GM23338 (cell line): ENCODE measurements at regions not wholly inside any gene's neighbourhood (a gene's known extent, or its start where the extent isn't known, plus 50 kb on each side); places are given as distances from the start of the nearest gene placed in this dataset.

Experiments used
- ATAC-seq: fragments of 200-7000 bp; cut with Tn5 transposase; 3 replicates; pipeline ENCODE4 v1.9.1; 2020
- DNase-seq: peaks from one replicate; pipeline ENCODE4 v3.0.0-alpha.2; 2015; ENCODE audit warnings: low spot score
- H2AFZ ChIP-seq: fragments of 200-600 bp; sonication (generic); 2 replicates; pipeline ENCODE4 v1.8.0; 2016; ENCODE audit warnings: antibody characterized with exemption, mild to moderate bottlenecking, moderate library complexity
- H3F3A ChIP-seq: fragments of 200-600 bp; sonication (generic); replicated peaks from 2 replicates; pipeline ENCODE4 v1.8.0; 2017; ENCODE audit warnings: antibody characterized with exemption, mixed run types, low read depth
- H3K27ac ChIP-seq: fragments of 200-600 bp; sonication (generic); 2 replicates; pipeline ENCODE4 v1.6.1; 2016; ENCODE audit warnings: low read depth
- H3K27me3 ChIP-seq: fragments of 200-600 bp; sonication (generic); 2 replicates; pipeline ENCODE4 v1.8.0; 2016; ENCODE audit warnings: mild to moderate bottlenecking, mixed run types, moderate library complexity; ENCODE audit not compliant: insufficient read depth
- H3K36me3 ChIP-seq: fragments of 200-600 bp; sonication (generic); 2 replicates; pipeline ENCODE4 v1.8.0; 2016; ENCODE audit warnings: mild to moderate bottlenecking; ENCODE audit not compliant: insufficient read depth
- H3K4me1 ChIP-seq: fragments of 200-600 bp; sonication (generic); 2 replicates; pipeline ENCODE4 v1.8.0; 2016; ENCODE audit warnings: mild to moderate bottlenecking, moderate library complexity; ENCODE audit not compliant: insufficient read depth
- H3K4me2 ChIP-seq: fragments of 200-600 bp; sonication (generic); 2 replicates; pipeline ENCODE4 v1.7.1; 2017; ENCODE audit warnings: mixed run types
- H3K4me3 ChIP-seq: fragments of 200-600 bp; sonication (generic); 2 replicates; pipeline ENCODE4 v1.6.1; 2016; ENCODE audit warnings: mixed run types
- H3K79me2 ChIP-seq: fragments of 200-600 bp; sonication (generic); replicated peaks from 2 replicates; pipeline ENCODE4 v1.8.0; 2017; ENCODE audit warnings: mild to moderate bottlenecking; ENCODE audit not compliant: insufficient read depth
- H3K9me2 ChIP-seq: fragments of 200-600 bp; sonication (generic); 2 replicates; pipeline ENCODE4 v1.8.0; 2017; ENCODE audit not compliant: insufficient read depth
- H4K20me1 ChIP-seq: fragments of 200-600 bp; sonication (generic); replicated peaks from 2 replicates; pipeline ENCODE4 v1.8.0; 2017; ENCODE audit warnings: mild to moderate bottlenecking; ENCODE audit not compliant: insufficient read depth
- H3K27ac Mint-ChIP-seq: 2 replicates; pipeline ENCODE4 v1.8.0; 2020; ENCODE audit warnings: inconsistent platforms, mild to moderate bottlenecking, moderate library complexity, mixed read lengths
- H3K27me3 Mint-ChIP-seq: 3 replicates; pipeline ENCODE4 v1.8.0; 2022; ENCODE audit warnings: low read depth, mild to moderate bottlenecking, moderate library complexity, mixed read lengths, inconsistent platforms; ENCODE audit not compliant: insufficient read depth, poor library complexity
- H3K36me3 Mint-ChIP-seq: 3 replicates; pipeline ENCODE4 v1.8.0; 2021; ENCODE audit warnings: low read depth, mild to moderate bottlenecking, inconsistent platforms, moderate library complexity, mixed read lengths
- H3K4me1 Mint-ChIP-seq: 3 replicates; pipeline ENCODE4 v1.8.0; 2020; ENCODE audit warnings: mild to moderate bottlenecking, inconsistent platforms, mixed read lengths
- H3K4me3 Mint-ChIP-seq: 3 replicates; pipeline ENCODE4 v1.8.0; 2021; ENCODE audit warnings: moderate library complexity, mild to moderate bottlenecking, inconsistent platforms, mixed read lengths
- H3K9me3 Mint-ChIP-seq: 3 replicates; pipeline ENCODE4 v1.8.0; 2020; ENCODE audit warnings: moderate library complexity, mild to moderate bottlenecking, inconsistent platforms, mixed read lengths
- CREB1 ChIP-seq: fragments of 250-450 bp; sonication (Bioruptor Pico); IDR thresholded peaks from 2 replicates; pipeline ENCODE4 v1.5.0; 2020; ENCODE audit warnings: low read depth, mild to moderate bottlenecking, moderate library complexity
- CTCF ChIP-seq, 2 experiments: fragments of 200-600 bp in 1 of 2; sonication (generic) in 1 of 2; conservative IDR thresholded peaks; 2 replicates each; pipeline versions ENCODE4 v1.5.1 to v1.6.1; 2016 to 2017; ENCODE audit warnings: antibody characterized with exemption in 2 of 2, low read depth in 2 of 2, mild to moderate bottlenecking in 2 of 2, moderate library complexity in 1 of 2
- EZH2 ChIP-seq: fragments of 200-600 bp; sonication (generic); IDR thresholded peaks from one replicate; pipeline ENCODE4 v1.8.0; 2017; ENCODE audit warnings: antibody characterized with exemption, mild to moderate bottlenecking, low read depth; ENCODE audit not compliant: unreplicated experiment
- EZH2phosphoT487 ChIP-seq: fragments of 200-600 bp; sonication (generic); IDR thresholded peaks from one replicate; pipeline ENCODE4 v1.8.1; 2018; ENCODE audit warnings: antibody characterized with exemption; ENCODE audit not compliant: unreplicated experiment
- JUNB ChIP-seq: IDR thresholded peaks from one replicate; pipeline ENCODE4 v1.6.1; 2016; ENCODE audit warnings: antibody characterized with exemption; ENCODE audit not compliant: unreplicated experiment
- NANOG ChIP-seq: IDR thresholded peaks from 2 replicates; pipeline ENCODE4 v1.6.1; 2016; ENCODE audit warnings: antibody characterized with exemption, borderline replicate concordance
- POLR2AphosphoS5 ChIP-seq: IDR thresholded peaks from 2 replicates; pipeline ENCODE4 v1.6.1; 2016; ENCODE audit warnings: antibody characterized with exemption, low read depth
- ZNF114 ChIP-seq: fragments of 250-450 bp; sonication (Bioruptor Pico); IDR thresholded peaks from 2 replicates; pipeline ENCODE4 v1.5.0; 2020; ENCODE audit warnings: mild to moderate bottlenecking, moderate library complexity
- ZNF331 ChIP-seq: fragments of 250-450 bp; sonication (Bioruptor Pico); IDR thresholded peaks from 2 replicates; pipeline ENCODE4 v1.5.0; 2020; ENCODE audit warnings: low read depth, mild to moderate bottlenecking, moderate library complexity
- ZNF462 ChIP-seq: fragments of 250-450 bp; sonication (Bioruptor Pico); IDR thresholded peaks from 2 replicates; pipeline ENCODE4 v1.5.0; 2020; ENCODE audit warnings: mild to moderate bottlenecking, moderate library complexity
- TF ChIP-seq, protein P1 (sequence below): IDR thresholded peaks from 2 replicates; pipeline ENCODE4 v1.6.1; 2016; ENCODE audit warnings: antibody characterized with exemption
- TF ChIP-seq, protein P2 (sequence below): IDR thresholded peaks from one replicate; pipeline ENCODE4 v1.6.1; 2018; ENCODE audit warnings: antibody characterized with exemption; ENCODE audit not compliant: unreplicated experiment

GRCh38 chr5:14944350-14944739, 72.8 kb upstream of the ANKH start:
- no peak overlapping the region for H3K27ac Mint-ChIP-seq
- H3K4me1 Mint-ChIP-seq: peaks cover 7% of the 10 kb centered on the region; the same call in 2 of the 3 replicates
- no peak for ATAC-seq
- no peak for TF ChIP-seq ZNF114 (CRISPR knock-in tag)
- no peak for TF ChIP-seq EZH2phosphoT487
- TF ChIP-seq ZNF462 (CRISPR knock-in tag): no peak
- no peak for TF ChIP-seq ZNF331
- TF ChIP-seq, protein P1, sequence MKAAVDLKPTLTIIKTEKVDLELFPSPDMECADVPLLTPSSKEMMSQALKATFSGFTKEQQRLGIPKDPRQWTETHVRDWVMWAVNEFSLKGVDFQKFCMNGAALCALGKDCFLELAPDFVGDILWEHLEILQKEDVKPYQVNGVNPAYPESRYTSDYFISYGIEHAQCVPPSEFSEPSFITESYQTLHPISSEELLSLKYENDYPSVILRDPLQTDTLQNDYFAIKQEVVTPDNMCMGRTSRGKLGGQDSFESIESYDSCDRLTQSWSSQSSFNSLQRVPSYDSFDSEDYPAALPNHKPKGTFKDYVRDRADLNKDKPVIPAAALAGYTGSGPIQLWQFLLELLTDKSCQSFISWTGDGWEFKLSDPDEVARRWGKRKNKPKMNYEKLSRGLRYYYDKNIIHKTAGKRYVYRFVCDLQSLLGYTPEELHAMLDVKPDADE: no peak
- TF ChIP-seq EZH2: no peak
- TF ChIP-seq POLR2AphosphoS5: no peak
- TF ChIP-seq NANOG: no peak
- no peak for TF ChIP-seq CREB1 (CRISPR knock-in tag)
- TF ChIP-seq JUNB: no peak
- TF ChIP-seq CTCF (conservative IDR thresholded peaks at IDR 0.05; ENCODE audit: low read depth in 2 of 2): no peak
- TF ChIP-seq, protein P2, sequence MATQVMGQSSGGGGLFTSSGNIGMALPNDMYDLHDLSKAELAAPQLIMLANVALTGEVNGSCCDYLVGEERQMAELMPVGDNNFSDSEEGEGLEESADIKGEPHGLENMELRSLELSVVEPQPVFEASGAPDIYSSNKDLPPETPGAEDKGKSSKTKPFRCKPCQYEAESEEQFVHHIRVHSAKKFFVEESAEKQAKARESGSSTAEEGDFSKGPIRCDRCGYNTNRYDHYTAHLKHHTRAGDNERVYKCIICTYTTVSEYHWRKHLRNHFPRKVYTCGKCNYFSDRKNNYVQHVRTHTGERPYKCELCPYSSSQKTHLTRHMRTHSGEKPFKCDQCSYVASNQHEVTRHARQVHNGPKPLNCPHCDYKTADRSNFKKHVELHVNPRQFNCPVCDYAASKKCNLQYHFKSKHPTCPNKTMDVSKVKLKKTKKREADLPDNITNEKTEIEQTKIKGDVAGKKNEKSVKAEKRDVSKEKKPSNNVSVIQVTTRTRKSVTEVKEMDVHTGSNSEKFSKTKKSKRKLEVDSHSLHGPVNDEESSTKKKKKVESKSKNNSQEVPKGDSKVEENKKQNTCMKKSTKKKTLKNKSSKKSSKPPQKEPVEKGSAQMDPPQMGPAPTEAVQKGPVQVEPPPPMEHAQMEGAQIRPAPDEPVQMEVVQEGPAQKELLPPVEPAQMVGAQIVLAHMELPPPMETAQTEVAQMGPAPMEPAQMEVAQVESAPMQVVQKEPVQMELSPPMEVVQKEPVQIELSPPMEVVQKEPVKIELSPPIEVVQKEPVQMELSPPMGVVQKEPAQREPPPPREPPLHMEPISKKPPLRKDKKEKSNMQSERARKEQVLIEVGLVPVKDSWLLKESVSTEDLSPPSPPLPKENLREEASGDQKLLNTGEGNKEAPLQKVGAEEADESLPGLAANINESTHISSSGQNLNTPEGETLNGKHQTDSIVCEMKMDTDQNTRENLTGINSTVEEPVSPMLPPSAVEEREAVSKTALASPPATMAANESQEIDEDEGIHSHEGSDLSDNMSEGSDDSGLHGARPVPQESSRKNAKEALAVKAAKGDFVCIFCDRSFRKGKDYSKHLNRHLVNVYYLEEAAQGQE: no peak
- Histone ChIP-seq H3K27ac (no peak overlapping the region), H4K20me1 (no peaks in the 10 kb centered on the region), H3K79me2 (no peaks in the 10 kb centered on the region), H3K4me3 (no peak overlapping the region), H3K36me3 (no peaks in the 10 kb centered on the region), H3K4me1 (no peaks in the 10 kb centered on the region), H3F3A (no peaks in the 10 kb centered on the region), H3K9me2 (no peaks in the 10 kb centered on the region), H2AFZ (no peak overlapping the region), H3K27me3 (no peaks in the 10 kb centered on the region), H3K4me2 (no peak overlapping the region)
- no peaks in the 10 kb centered on the region for H3K9me3 Mint-ChIP-seq
- H3K36me3 Mint-ChIP-seq: no peaks in the 10 kb centered on the region
- DNase-seq: no peak
- H3K27me3 Mint-ChIP-seq: peaks cover 3% of the 10 kb centered on the region
- no peak overlapping the region for H3K4me3 Mint-ChIP-seq
